ENCODE measurements at regions not wholly inside any gene's neighbourhood (a gene's known extent, or its start where the extent isn't known, plus 50 kb on each side); places are given as distances from the start of the nearest gene placed in this dataset. TPM values are rescaled to one million over a fixed set of nuclear protein-coding genes. Genes with fewer than 3 reads are reported as not detected.
"Not testable (repeated sequence)": the region's sequence is repeated elsewhere in the genome, so short reads cannot be mapped to it uniquely, and the experiment has no call there.

DNA sequence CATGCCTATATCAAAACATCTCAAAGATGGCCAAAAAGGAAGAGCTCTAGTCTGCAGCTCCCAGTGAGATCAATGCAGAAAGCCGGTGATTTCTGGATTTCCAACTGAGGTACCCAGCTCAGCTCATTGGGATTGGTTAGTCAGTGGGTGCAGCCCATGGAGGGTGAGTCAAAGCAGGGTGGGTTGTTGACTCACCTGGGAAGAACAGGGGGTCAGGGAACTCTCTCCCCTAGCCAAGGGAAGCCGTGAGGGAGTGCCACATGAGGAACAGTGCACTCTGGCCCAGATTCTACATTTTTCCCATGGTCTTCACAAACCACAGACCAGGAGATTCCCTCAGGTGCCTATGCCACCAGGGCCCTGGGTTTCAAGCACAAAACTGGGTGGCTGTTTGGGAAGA is 57.3 kb upstream of the FGF16 start:
- Histone ChIP-seq H3K36me3 (no peaks in the 10 kb centered on the region), H3K9me3 (no peaks in the 10 kb centered on the region), H3K4me3 (no peak overlapping the region), H3K27me3 (no peaks in the 10 kb centered on the region), H3K27ac (no peak overlapping the region), H3K4me1 (no peaks in the 10 kb centered on the region)
- intact Hi-C loops (cut with DNase I) = no loop called here
- DNase-seq (ENCODE audit: extremely low spot score in 2 of 2) = no peak
- no peak for TF ChIP-seq POLR2A (IDR thresholded peaks at IDR 0.05)
- TF ChIP-seq, protein P1, sequence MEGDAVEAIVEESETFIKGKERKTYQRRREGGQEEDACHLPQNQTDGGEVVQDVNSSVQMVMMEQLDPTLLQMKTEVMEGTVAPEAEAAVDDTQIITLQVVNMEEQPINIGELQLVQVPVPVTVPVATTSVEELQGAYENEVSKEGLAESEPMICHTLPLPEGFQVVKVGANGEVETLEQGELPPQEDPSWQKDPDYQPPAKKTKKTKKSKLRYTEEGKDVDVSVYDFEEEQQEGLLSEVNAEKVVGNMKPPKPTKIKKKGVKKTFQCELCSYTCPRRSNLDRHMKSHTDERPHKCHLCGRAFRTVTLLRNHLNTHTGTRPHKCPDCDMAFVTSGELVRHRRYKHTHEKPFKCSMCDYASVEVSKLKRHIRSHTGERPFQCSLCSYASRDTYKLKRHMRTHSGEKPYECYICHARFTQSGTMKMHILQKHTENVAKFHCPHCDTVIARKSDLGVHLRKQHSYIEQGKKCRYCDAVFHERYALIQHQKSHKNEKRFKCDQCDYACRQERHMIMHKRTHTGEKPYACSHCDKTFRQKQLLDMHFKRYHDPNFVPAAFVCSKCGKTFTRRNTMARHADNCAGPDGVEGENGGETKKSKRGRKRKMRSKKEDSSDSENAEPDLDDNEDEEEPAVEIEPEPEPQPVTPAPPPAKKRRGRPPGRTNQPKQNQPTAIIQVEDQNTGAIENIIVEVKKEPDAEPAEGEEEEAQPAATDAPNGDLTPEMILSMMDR (IDR thresholded peaks at IDR 0.05) = no peak
- TF ChIP-seq POLR2AphosphoS5 (IDR thresholded peaks at IDR 0.05; ENCODE audit: insufficient read depth in 1 of 2, low read depth in 1 of 2) = no peak

DNA sequence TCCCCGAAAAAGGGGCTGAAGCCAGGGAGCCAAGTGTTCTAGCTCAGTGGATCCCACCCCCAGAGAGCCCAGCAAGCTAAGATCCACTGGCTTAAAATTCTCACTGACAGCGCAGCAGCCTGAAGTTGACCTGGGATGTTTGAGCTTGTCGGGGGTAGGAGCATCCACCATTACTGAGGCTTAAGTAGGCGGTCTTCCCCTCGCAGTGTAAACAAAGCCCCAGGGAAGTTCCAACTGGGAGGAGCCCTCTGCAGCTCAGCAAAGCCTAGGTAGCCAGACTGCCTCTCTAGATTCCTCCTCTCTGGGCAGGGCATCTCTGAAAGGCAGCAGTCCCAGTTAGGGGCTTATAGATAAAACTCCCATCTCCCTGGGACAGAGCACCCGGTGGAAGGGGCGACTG is 56.8 kb upstream of the FGF16 start:
- intact Hi-C loops (cut with DNase I); H3K27me3 ChIP-seq: not testable (repeated sequence)

DNA sequence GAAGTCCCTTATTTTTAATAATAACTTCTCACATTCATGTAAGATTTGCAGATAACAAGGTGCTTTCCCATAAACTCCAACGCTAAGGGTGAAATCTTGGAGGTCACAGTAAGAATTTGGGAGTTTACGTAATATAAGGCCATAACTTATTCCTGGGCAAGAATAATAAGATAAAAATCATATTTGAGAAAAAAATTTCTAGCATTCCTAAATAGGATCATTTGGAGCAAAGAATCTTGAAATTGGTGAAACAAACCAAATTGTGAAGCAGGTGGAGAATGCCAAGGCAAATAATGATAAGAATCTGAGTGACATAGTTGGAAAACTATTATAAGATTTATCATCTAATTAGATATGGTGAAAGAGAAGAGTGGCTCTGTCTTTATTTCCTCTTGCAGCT is 50.4 kb upstream of the FGF16 start:
- no peaks in the 10 kb centered on the region for H3K9me3 ChIP-seq
- no peak overlapping the region for H3K27ac ChIP-seq
- TF ChIP-seq, protein P1 (IDR thresholded peaks at IDR 0.05) = no peak
- no peak for TF ChIP-seq POLR2A (IDR thresholded peaks at IDR 0.05)
- no peak for DNase-seq (ENCODE audit: extremely low spot score in 2 of 2)
- intact Hi-C loops (cut with DNase I) = no loop called here
- no peaks in the 10 kb centered on the region for H3K27me3 ChIP-seq
- no peaks in the 10 kb centered on the region for H3K36me3 ChIP-seq
- H3K4me1 ChIP-seq = no peaks in the 10 kb centered on the region
- no peak overlapping the region for H3K4me3 ChIP-seq

More for the DNA sequence above, 56.8 kb upstream of the FGF16 start:
- not testable (repeated sequence) for H3K36me3 ChIP-seq; H3K4me3 ChIP-seq; H3K4me1 ChIP-seq; H3K9me3 ChIP-seq; H3K27ac ChIP-seq; DNase-seq (ENCODE audit: extremely low spot score in 2 of 2)

MicroRNAs encoded in the stretch of these regions (microRNA counts, 767-probe panel; counts per million panel counts)
- microRNA hsa-miR-325 (238 to 261 counts per million in 2 donors), microRNA hsa-miR-384 (238 to 261 counts per million in 2 donors)

Small RNA genes lying in the stretch of these regions (microRNA-seq; reads per million reads assigned to microRNA genes)
- gene MIR325 (ENCODE audit: borderline number of aligned reads, borderline replicate concordance) (not detected), gene MIR384 (ENCODE audit: borderline number of aligned reads, borderline replicate concordance) (not detected)

Small RNA genes lying in the stretch of these regions (small RNA-seq; reads per million reads assigned to genes)
- not detected for gene MIR325
- gene RNA5SP509 = not detected

All from vagina (tissue), 2 donors.